HFFc6 (cell line): ENCODE measurements at regions not wholly inside any gene's neighbourhood (a gene's known extent, or its start where the extent isn't known, plus 50 kb on each side); places are given as distances from the start of the nearest gene placed in this dataset.

Experiments
- DNase-seq: peaks from one replicate; pipeline ENCODE4 v3.0.0-alpha.2; 2018
- H3K27ac Mint-ChIP-seq: 2 replicates; pipeline ENCODE4 v1.8.0; 2020; ENCODE audit warnings: mild to moderate bottlenecking, mixed read lengths
- H3K27me3 Mint-ChIP-seq: 2 replicates; pipeline ENCODE4 v1.8.0; 2021; ENCODE audit warnings: mild to moderate bottlenecking, moderate library complexity, mixed read lengths; ENCODE audit not compliant: insufficient read depth
- H3K36me3 Mint-ChIP-seq: 2 replicates; pipeline ENCODE4 v1.8.0; 2021; ENCODE audit warnings: low read depth, mixed read lengths
- H3K4me1 Mint-ChIP-seq: 2 replicates; pipeline ENCODE4 v1.8.0; 2020; ENCODE audit warnings: low read depth, mixed read lengths
- H3K4me3 Mint-ChIP-seq: 2 replicates; pipeline ENCODE4 v1.8.0; 2020; ENCODE audit warnings: mild to moderate bottlenecking, moderate library complexity, mixed read lengths
- H3K9me3 Mint-ChIP-seq: 2 replicates; pipeline ENCODE4 v1.8.0; 2020; ENCODE audit warnings: mild to moderate bottlenecking, mixed read lengths
- TF ChIP-seq, protein P1 (sequence below): fragments of 200-600 bp; sonication (generic); IDR thresholded peaks from 2 replicates; pipeline ENCODE4 v1.5.0; 2021; ENCODE audit warnings: antibody characterized with exemption, mild to moderate bottlenecking

DNA sequence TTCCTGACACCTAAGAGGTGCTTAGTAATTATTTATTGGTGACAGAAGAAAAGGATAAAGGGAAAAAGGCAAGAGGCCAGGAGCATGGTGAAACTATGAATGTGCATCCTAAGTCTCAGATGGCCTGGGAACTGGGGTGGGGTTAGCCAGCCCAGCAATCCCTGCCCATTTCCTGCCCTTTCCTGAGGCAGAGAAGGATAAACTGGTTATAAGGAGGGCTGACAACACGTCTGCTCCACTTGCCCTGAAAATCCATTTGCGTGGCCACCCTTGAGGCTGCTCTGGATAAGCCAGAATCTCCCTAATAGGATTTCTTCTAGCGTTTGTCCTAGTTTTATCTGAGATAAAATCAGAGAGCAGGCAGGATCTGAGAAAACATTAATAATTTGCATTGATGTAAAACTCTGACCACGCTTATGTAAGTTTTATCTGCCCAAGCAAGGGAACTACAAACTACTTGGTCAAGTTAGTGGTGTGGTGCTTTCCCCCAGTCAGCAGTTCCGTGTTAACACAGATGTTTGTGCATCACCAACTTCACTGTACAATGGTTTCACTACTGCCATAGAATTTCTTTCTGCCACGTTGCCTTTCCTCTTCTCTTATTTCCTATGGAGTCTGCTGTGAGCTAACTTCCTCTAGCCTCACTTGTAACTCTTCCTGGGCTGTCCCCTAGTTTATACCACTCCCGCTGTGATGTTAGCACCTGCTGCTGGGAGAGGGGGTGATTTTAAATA, 392.7 kb downstream of the RPS29 start:
- H3K36me3 Mint-ChIP-seq = no peaks in the 10 kb centered on the region
- no peak overlapping the region for H3K4me3 Mint-ChIP-seq
- DNase-seq = no peak
- peaks cover 56% of the 10 kb centered on the region for H3K9me3 Mint-ChIP-seq
- H3K27me3 Mint-ChIP-seq = peaks cover 2% of the 10 kb centered on the region; the same call in 1 of the 2 replicates
- TF ChIP-seq, protein P1, sequence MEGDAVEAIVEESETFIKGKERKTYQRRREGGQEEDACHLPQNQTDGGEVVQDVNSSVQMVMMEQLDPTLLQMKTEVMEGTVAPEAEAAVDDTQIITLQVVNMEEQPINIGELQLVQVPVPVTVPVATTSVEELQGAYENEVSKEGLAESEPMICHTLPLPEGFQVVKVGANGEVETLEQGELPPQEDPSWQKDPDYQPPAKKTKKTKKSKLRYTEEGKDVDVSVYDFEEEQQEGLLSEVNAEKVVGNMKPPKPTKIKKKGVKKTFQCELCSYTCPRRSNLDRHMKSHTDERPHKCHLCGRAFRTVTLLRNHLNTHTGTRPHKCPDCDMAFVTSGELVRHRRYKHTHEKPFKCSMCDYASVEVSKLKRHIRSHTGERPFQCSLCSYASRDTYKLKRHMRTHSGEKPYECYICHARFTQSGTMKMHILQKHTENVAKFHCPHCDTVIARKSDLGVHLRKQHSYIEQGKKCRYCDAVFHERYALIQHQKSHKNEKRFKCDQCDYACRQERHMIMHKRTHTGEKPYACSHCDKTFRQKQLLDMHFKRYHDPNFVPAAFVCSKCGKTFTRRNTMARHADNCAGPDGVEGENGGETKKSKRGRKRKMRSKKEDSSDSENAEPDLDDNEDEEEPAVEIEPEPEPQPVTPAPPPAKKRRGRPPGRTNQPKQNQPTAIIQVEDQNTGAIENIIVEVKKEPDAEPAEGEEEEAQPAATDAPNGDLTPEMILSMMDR = no peak
- H3K4me1 Mint-ChIP-seq = no peaks in the 10 kb centered on the region
- H3K27ac Mint-ChIP-seq = no peak overlapping the region

DNA sequence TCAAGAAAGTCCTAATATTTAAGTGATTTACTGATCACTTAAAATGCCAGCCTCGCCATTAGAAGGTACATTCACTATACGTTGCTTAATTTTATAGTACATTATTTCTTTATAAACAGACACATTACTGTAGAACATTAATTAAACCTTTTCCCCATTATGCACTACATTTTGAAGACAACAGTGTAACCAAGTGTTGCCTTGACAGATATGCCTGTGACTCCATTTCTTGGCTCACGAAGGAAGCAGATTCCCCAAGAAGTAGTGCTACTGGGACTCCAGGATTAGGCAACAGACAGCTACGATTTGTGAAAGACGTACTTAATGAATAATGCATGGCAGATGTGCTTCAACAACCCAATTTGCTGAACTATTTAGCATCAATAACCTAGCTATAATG, 394.8 kb downstream of the RPS29 start:
- H3K9me3 Mint-ChIP-seq = peaks cover 49% of the 10 kb centered on the region
- H3K4me3 Mint-ChIP-seq = no peak overlapping the region
- TF ChIP-seq, protein P1 = no peak
- peaks cover 2% of the 10 kb centered on the region; the same call in 1 of the 2 replicates for H3K27me3 Mint-ChIP-seq
- no peaks in the 10 kb centered on the region for H3K36me3 Mint-ChIP-seq
- no peaks in the 10 kb centered on the region for H3K4me1 Mint-ChIP-seq
- H3K27ac Mint-ChIP-seq = no peak overlapping the region
- no peak for DNase-seq

DNA sequence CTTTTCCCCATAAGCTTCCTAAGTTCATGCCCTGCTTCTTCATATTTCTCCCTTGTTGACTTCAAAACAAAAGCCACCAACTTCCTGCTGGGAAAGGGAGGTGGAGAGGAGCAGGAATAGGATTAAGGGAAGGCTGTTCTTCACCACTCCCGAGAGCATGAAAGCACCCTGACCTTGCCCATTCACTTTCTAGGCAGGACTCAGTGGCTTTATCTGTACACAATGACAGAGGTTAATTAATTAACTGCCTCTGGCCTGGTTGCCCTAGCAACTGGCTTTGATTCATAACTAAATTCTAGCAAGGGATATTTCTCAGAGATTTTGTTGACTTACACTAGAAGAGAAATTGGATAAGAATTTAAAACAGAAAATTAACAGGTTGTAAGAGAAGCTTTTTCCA, 396.8 kb downstream of the RPS29 start:
- TF ChIP-seq, protein P1 = no peak
- H3K9me3 Mint-ChIP-seq = peaks cover 32% of the 10 kb centered on the region
- H3K27ac Mint-ChIP-seq = no peak overlapping the region
- no peak for DNase-seq
- H3K4me3 Mint-ChIP-seq = no peak overlapping the region
- H3K4me1 Mint-ChIP-seq = no peaks in the 10 kb centered on the region
- no peaks in the 10 kb centered on the region for H3K36me3 Mint-ChIP-seq
- peaks cover 2% of the 10 kb centered on the region; the same call in 1 of the 2 replicates for H3K27me3 Mint-ChIP-seq

DNA sequence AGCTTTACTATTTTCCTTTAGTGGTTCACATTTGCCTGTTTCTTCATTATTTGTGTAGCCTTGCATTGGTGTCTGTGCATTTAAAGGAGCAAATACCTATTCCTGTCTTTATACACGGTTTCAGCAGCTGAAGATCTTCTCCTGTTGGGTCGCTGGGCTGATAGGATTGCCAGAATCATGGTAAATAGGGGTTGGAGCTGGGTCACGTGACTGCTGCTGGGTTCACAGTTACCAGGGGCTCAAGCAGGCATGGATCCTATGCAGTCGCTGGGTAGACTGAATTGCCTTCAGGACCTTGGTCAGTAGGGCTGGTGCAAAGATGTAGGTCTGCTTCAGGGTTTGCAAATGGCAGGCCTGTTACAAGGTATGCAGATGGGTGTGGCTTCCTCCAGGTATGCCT, 398.4 kb downstream of the RPS29 start:
- H3K9me3 Mint-ChIP-seq = peaks cover 28% of the 10 kb centered on the region
- H3K36me3 Mint-ChIP-seq = no peaks in the 10 kb centered on the region
- no peak for DNase-seq
- H3K4me3 Mint-ChIP-seq = no peak overlapping the region
- no peak overlapping the region for H3K27ac Mint-ChIP-seq
- TF ChIP-seq, protein P1 = no peak
- H3K4me1 Mint-ChIP-seq = no peaks in the 10 kb centered on the region
- peaks cover 2% of the 10 kb centered on the region; the same call in 1 of the 2 replicates for H3K27me3 Mint-ChIP-seq

DNA sequence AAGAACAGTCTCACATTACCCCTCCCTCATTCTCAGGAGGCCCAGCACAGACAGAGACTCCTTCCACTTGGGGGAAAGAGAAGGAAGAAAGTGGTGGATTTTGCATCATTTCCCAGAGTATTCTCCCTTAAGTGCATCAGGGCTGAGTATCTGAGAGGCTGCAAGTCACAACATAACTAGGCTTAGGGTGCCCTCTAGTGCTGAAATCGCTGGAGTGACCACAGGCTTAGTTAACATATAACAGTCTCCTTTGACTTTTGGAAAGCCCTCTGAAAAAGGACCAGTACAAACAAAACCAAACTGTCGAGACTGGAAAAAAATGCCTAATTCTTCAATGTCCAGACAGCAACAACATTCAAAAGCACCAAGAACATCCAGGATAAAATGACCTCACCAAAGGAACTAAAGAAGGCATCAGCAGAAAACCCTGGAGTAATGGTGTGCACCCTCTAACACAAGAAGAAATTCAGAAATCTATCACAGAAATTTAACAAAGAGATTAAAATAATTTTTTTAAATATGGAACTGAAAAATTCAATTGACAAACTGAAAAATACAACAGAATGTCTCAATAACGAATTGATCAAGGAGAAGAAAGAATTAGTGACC, 412.3 kb downstream of the RPS29 start:
- Mint-ChIP-seq H3K4me3 (no peak overlapping the region), H3K36me3 (no peaks in the 10 kb centered on the region), H3K4me1 (no peaks in the 10 kb centered on the region), H3K9me3 (peaks cover 9% of the 10 kb centered on the region), H3K27me3 (no peaks in the 10 kb centered on the region), H3K27ac (no peak overlapping the region)
- TF ChIP-seq, protein P1 = peak; percentile 72; the same call in 1 of the 2 replicates
- DNase-seq = peak; percentile 40
